B cell (primary cell): ENCODE measurements at regions not wholly inside any gene's neighbourhood (a gene's known extent, or its start where the extent isn't known, plus 50 kb on each side); places are given as distances from the start of the nearest gene placed in this dataset.

ENCODE experiments used
- ATAC-seq: fragments of 200-7000 bp; cut with Tn5 transposase; one replicate; pipeline ENCODE4 v1.10.0; 2021; ENCODE audit warnings: low read depth, mild to moderate bottlenecking, moderate number of reproducible peaks, moderate library complexity
- CTCF ChIA-PET: fragments of 350-600 bp; sonication (Branson Sonifier 250); formaldehyde crosslinking; loops from one replicate; lab custom pipeline; 2021; ENCODE audit warnings: antibody characterized with exemption, inconsistent platforms; lab: Charles Lee
- POLR2A ChIA-PET: fragments of 350-600 bp; sonication (Branson Sonifier 250); formaldehyde crosslinking; loops from one replicate; lab custom pipeline; 2021; ENCODE audit warnings: antibody characterized with exemption; lab: Charles Lee
- DNase-seq: peaks from one replicate; pipeline ENCODE4 v3.0.0; 2013
- H2AFZ ChIP-seq: 2 replicates; pipeline ENCODE4 v1.6.1; 2012; ENCODE audit warnings: mild to moderate bottlenecking, low read depth, low read length; ENCODE audit not compliant: insufficient read depth, poor library complexity, severe bottlenecking
- H3K27ac ChIP-seq, 2 donors: 1 replicate in 1 of 2; 2 replicates in 1 of 2; pipeline ENCODE4 v1.5.1; 2012 to 2013; ENCODE audit warnings: low read length in 2 of 2, mild to moderate bottlenecking in 2 of 2, moderate library complexity in 1 of 2
- H3K27me3 ChIP-seq, 4 experiments: fragments of 200-600 bp in 1 of 4; sonication (generic) in 1 of 4; replicated peaks in 1 of 4; 1 replicate in 2 of 4; 2 replicates in 2 of 4; pipeline versions ENCODE4 v1.6.1 to v1.7.0; 2013 to 2016; ENCODE audit warnings: low read length in 3 of 4, mild to moderate bottlenecking in 2 of 4, mixed read lengths in 1 of 4, moderate library complexity in 1 of 4; ENCODE audit not compliant: insufficient read depth in 4 of 4, control insufficient read depth in 3 of 4; ENCODE audit errors: control extremely low read depth in 1 of 4
- H3K36me3 ChIP-seq, 2 experiments: replicated peaks in 1 of 2; 1 replicate in 1 of 2; 2 replicates in 1 of 2; pipeline versions ENCODE4 v1.6.1 to v1.7.1; 2013; ENCODE audit warnings: low read length in 1 of 2; ENCODE audit not compliant: insufficient read depth in 2 of 2, control insufficient read depth in 1 of 2; ENCODE audit errors: control extremely low read depth in 1 of 2, extremely low read depth in 1 of 2
- H3K4me1 ChIP-seq, 2 donors: fragments of 200-600 bp in 1 of 2; sonication (generic) in 1 of 2; 1 replicate in 1 of 2; 2 replicates in 1 of 2; pipeline versions ENCODE4 v1.5.1 to v1.6.1; 2013 to 2017; ENCODE audit warnings: low read length in 2 of 2; ENCODE audit not compliant: control insufficient read depth in 2 of 2, insufficient read depth in 2 of 2
- H3K4me2 ChIP-seq: replicated peaks from 2 replicates; pipeline ENCODE3; 2012; ENCODE audit warnings: mild to moderate bottlenecking, low read depth, low read length; ENCODE audit not compliant: poor library complexity, severe bottlenecking
- H3K4me3 ChIP-seq, 5 experiments: fragments of 200-600 bp in 1 of 5; sonication (generic) in 1 of 5; 1 replicate in 3 of 5; 2 replicates in 2 of 5; pipeline versions ENCODE4 v1.5.1 to v1.7.0; 2011 to 2016; ENCODE audit warnings: low read length in 4 of 5, mild to moderate bottlenecking in 4 of 5, low read depth in 2 of 5, control low read depth in 1 of 5, moderate library complexity in 1 of 5; ENCODE audit not compliant: insufficient read depth in 1 of 5; ENCODE audit errors: control extremely low read depth in 1 of 5, extremely low read depth in 1 of 5
- H3K79me2 ChIP-seq: fragments of 200-600 bp; sonication (generic); one replicate; pipeline ENCODE4 v1.6.0; 2016; ENCODE audit warnings: low read length; ENCODE audit not compliant: control insufficient read depth, insufficient read depth
- H3K9ac ChIP-seq: fragments of 200-600 bp; sonication (generic); 2 replicates; pipeline ENCODE4 v1.6.1; 2017; ENCODE audit warnings: mild to moderate bottlenecking, low read length, moderate library complexity
- H3K9me3 ChIP-seq, 3 donors: one replicate each; pipeline versions ENCODE4 v1.6.1 to v1.7.1; 2013; ENCODE audit warnings: low read length in 2 of 3; ENCODE audit not compliant: control insufficient read depth in 2 of 3, insufficient read depth in 1 of 3; ENCODE audit errors: control extremely low read depth in 1 of 3
- H4K20me1 ChIP-seq: 2 replicates; pipeline ENCODE4 v1.6.0; 2012; ENCODE audit warnings: mild to moderate bottlenecking, low read length; ENCODE audit not compliant: insufficient read depth, control insufficient read depth, poor library complexity, severe bottlenecking
- H3K27ac Mint-ChIP-seq: one replicate; pipeline ENCODE4 v1.8.0; 2021; ENCODE audit warnings: mixed read lengths
- H3K27me3 Mint-ChIP-seq: one replicate; pipeline ENCODE4 v1.8.0; 2021; ENCODE audit warnings: mixed read lengths
- H3K4me1 Mint-ChIP-seq: one replicate; pipeline ENCODE4 v1.8.0; 2021; ENCODE audit warnings: mixed read lengths
- H3K4me3 Mint-ChIP-seq: one replicate; pipeline ENCODE4 v1.8.0; 2021; ENCODE audit warnings: mixed read lengths
- H3K9me3 Mint-ChIP-seq: one replicate; pipeline ENCODE4 v1.8.0; 2022; ENCODE audit warnings: mixed read lengths; ENCODE audit not compliant: insufficient read depth
- CTCF ChIP-seq: fragments of 200-600 bp; IDR thresholded peaks from one replicate; pipeline ENCODE4 v1.8.0; 2022; ENCODE audit warnings: antibody characterized with exemption, mild to moderate bottlenecking
- EZH2 ChIP-seq: IDR thresholded peaks from 2 replicates; pipeline ENCODE4 v1.6.1; 2012; ENCODE audit warnings: borderline replicate concordance, low read depth, mild to moderate bottlenecking, moderate library complexity, low read length; ENCODE audit not compliant: insufficient read depth, poor library complexity, severe bottlenecking
- WGBS: methylation state at CpG from one replicate; pipeline ENCODE4 v1.1.5; 2013; ENCODE audit warnings: missing lambda C conversion rate; ENCODE audit not compliant: insufficient coverage; 5-methylcytosine and 5-hydroxymethylcytosine counted together
- intact Hi-C: fragments of 100-400 bp; cut with micrococcal nuclease; formaldehyde crosslinking; loops from one replicate; pipeline ENCODE4 v1.10.0; 2022

GRCh38 chr4:179698321-179698720 is 2256.1 kb upstream of the AGA start:
- no peak overlapping the region for H3K27ac Mint-ChIP-seq
- no CpG with 5 or more reads among the region's 5 CpGs for WGBS

DNA sequence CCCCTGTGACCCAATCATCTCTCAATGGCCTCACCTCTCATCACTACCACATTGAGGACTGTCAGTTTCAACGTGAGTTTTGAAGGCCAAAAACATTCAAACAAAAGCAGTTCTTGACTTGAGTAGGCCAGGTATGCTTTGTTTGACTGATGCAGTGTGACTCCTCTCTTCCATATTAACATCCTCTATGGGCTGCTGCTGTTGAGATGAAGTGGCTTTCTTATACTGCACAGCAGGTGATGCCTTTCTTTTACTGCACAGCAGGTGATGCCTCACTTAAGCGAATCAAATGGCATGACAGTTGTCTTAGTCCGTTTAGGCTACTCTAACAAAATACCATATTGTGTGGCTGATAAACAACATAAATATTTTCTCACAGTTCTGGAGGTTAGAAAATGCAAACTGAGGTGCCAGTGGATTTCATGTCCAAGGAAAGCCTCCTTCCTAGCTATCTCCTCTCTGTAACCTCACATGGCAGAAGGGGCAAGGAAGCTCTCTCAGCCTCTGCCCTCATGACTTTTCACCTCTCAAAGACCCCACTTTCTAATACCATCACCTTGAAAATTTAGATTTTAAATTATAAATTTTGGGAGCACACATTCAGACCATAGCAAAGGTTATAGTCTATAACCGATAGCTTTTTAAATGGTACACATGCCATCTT is 2267.9 kb upstream of the AGA start:
- ATAC-seq (no peak), DNase-seq (no peak)
- CTCF ChIA-PET, result no interaction called here
- H3K4me1 ChIP-seq, result no peaks in the 10 kb centered on the region
- POLR2A ChIA-PET, result no interaction called here
- H3K9me3 ChIP-seq, result peaks cover 0 to 4% (median 0%) of the 10 kb centered on the region in 3 donors
- Mint-ChIP-seq H3K4me1 (no peaks in the 10 kb centered on the region), H3K27me3 (no peaks in the 10 kb centered on the region), H3K4me3 (no peak overlapping the region), H3K27ac (no peak overlapping the region), H3K9me3 (no peaks in the 10 kb centered on the region)
- H3K79me2 ChIP-seq, result no peaks in the 10 kb centered on the region
- WGBS, result 40% methylated on average over 1 of the region's 4 CpGs
- no peaks in the 10 kb centered on the region for H3K36me3 ChIP-seq
- no peak overlapping the region for H2AFZ ChIP-seq
- intact Hi-C loops, result no loop called here
- H3K27me3 ChIP-seq, result no peaks in the 10 kb centered on the region
- H3K27ac ChIP-seq, result no peak overlapping the region
- TF ChIP-seq CTCF, result no peak
- no peak for TF ChIP-seq EZH2
- no peaks in the 10 kb centered on the region for H4K20me1 ChIP-seq
- H3K9ac ChIP-seq, result no peak overlapping the region
- H3K4me2 ChIP-seq, result no peak overlapping the region
- H3K4me3 ChIP-seq, result no peak overlapping the region

More at GRCh38 chr4:179698321-179698720, 2256.1 kb upstream of the AGA start:
- ChIA-PET CTCF (no interaction called here), POLR2A (no interaction called here)
- H3K27ac ChIP-seq, result no peak overlapping the region
- H3K27me3 Mint-ChIP-seq, result no peaks in the 10 kb centered on the region
- TF ChIP-seq EZH2, result no peak
- TF ChIP-seq CTCF, result no peak
- intact Hi-C loops, result no loop called here
- no peak overlapping the region for H3K4me2 ChIP-seq
- H4K20me1 ChIP-seq, result no peaks in the 10 kb centered on the region
- H3K9me3 Mint-ChIP-seq, result peaks cover 9% of the 10 kb centered on the region
- H3K27me3 ChIP-seq, result no peaks in the 10 kb centered on the region
- H3K79me2 ChIP-seq, result no peaks in the 10 kb centered on the region
- H3K36me3 ChIP-seq, result no peaks in the 10 kb centered on the region
- no peak overlapping the region for H3K4me3 ChIP-seq
- DNase-seq (no peak), ATAC-seq (no peak)
- H3K9ac ChIP-seq, result no peak overlapping the region
- no peak overlapping the region for H3K4me3 Mint-ChIP-seq
- H3K4me1 Mint-ChIP-seq, result no peaks in the 10 kb centered on the region
- H3K4me1 ChIP-seq, result no peaks in the 10 kb centered on the region
- H3K9me3 ChIP-seq, result no peaks in the 10 kb centered on the region
- H2AFZ ChIP-seq, result no peak overlapping the region
